K562 (cell line): ENCODE measurements at regions not wholly inside any gene's neighbourhood (a gene's known extent, or its start where the extent isn't known, plus 50 kb on each side); places are given as distances from the start of the nearest gene placed in this dataset.
"Not testable (repeated sequence)": the region's sequence is repeated elsewhere in the genome, so short reads cannot be mapped to it uniquely, and the experiment has no call there.

Source experiments
- ATAC-seq: fragments of 200-7000 bp; cut with Tn5 transposase; 3 replicates; pipeline ENCODE4 v1.9.1; 2020; ENCODE audit warnings: moderate library complexity
- BruUV-seq: library from RNA; stranded (reverse); fragments of 400-500 nt; replicated peaks from 2 replicates; lab custom pipeline; 2021; lab: Mats Ljungman, UMichigan
- CTCF ChIA-PET: fragments of 300-600 bp; formaldehyde crosslinking; extraction: SDS; loops from one replicate; lab custom pipeline; 2021; ENCODE audit warnings: low intra/inter-chr PET ratio; lab: Yijun Ruan, JAX
- POLR2A ChIA-PET: fragments of 300-600, 350-650 bp; sonication (Branson Sonifier 250); formaldehyde crosslinking; extraction: SDS; loops from one replicate; lab custom pipeline; 2021; ENCODE audit warnings: antibody characterized with exemption, inconsistent platforms; lab: Yijun Ruan, JAX
- DNase-seq, 4 experiments: peaks; one replicate each; pipeline versions ENCODE4 v3.0.0 to v3.0.0-alpha.2; 2011 to 2018; ENCODE audit warnings: low spot score in 3 of 4, mixed read lengths in 3 of 4; ENCODE audit errors: extremely low read depth in 1 of 4
- FAIRE-seq: peaks from 2 replicates; lab custom pipeline; 2011; peaks lifted over from hg19 to GRCh38; lab: Jason Lieb, UNC
- H2AFZ ChIP-seq: 2 replicates; pipeline ENCODE4 v1.6.0; 2011; ENCODE audit warnings: low read depth, low read length, control low read depth, inconsistent platforms
- H3K27ac ChIP-seq: fragments of 200-600 bp; 3 replicates; pipeline ENCODE4 v1.8.0; 2011; ENCODE audit warnings: low read depth, mild to moderate bottlenecking, control low read depth, inconsistent platforms, low read length, moderate library complexity, mixed read lengths; ENCODE audit errors: extremely low read depth
- H3K27me3 ChIP-seq, 2 experiments: fragments of 300-600 bp in 1 of 2; 2 replicates in 1 of 2; 3 replicates in 1 of 2; pipeline versions ENCODE4 v1.6.0 to v1.8.0; 2011; ENCODE audit warnings: inconsistent platforms in 2 of 2, low read length in 2 of 2, mild to moderate bottlenecking in 1 of 2, mixed read lengths in 1 of 2, moderate library complexity in 1 of 2; ENCODE audit not compliant: control insufficient read depth in 2 of 2, insufficient read depth in 2 of 2
- H3K36me3 ChIP-seq: fragments of 300-600 bp; 3 replicates; pipeline ENCODE4 v1.8.0; 2011; ENCODE audit warnings: mild to moderate bottlenecking, low read length, inconsistent platforms; ENCODE audit not compliant: control insufficient read depth, insufficient read depth
- H3K4me1 ChIP-seq, 2 experiments: fragments of 200-600 bp in 1 of 2; replicated peaks in 1 of 2; 2 replicates in 1 of 2; 3 replicates in 1 of 2; pipeline versions ENCODE4 v1.5.1 to v1.8.0; 2011; ENCODE audit warnings: inconsistent platforms in 2 of 2, low read length in 2 of 2, mild to moderate bottlenecking in 1 of 2, mixed read lengths in 1 of 2, moderate library complexity in 1 of 2; ENCODE audit not compliant: control insufficient read depth in 2 of 2, insufficient read depth in 2 of 2
- H3K4me2 ChIP-seq: 2 replicates; pipeline ENCODE4 v1.6.1; 2011; ENCODE audit warnings: low read length, control low read depth, inconsistent platforms, mixed read lengths; ENCODE audit not compliant: insufficient read depth
- H3K4me3 ChIP-seq: fragments of 200-600 bp; sonication (generic), shearing (Covaris generic); 2 replicates; pipeline ENCODE4 v1.5.1; 2016; ENCODE audit warnings: control low read depth, inconsistent platforms
- H3K79me2 ChIP-seq: fragments of 200-600 bp; 3 replicates; pipeline ENCODE4 v1.8.0; 2011; ENCODE audit warnings: low read length, inconsistent platforms; ENCODE audit not compliant: control insufficient read depth, insufficient read depth
- H3K9ac ChIP-seq, 2 experiments: 2 replicates each; pipeline versions ENCODE4 v1.6.0 to v1.6.1; 2011; ENCODE audit warnings: low read depth in 2 of 2, low read length in 2 of 2, control low read depth in 1 of 2, inconsistent platforms in 1 of 2, mild to moderate bottlenecking in 1 of 2, mixed read lengths in 1 of 2; ENCODE audit not compliant: insufficient read depth in 1 of 2
- H3K9me1 ChIP-seq: one replicate; pipeline ENCODE4 v1.6.0; 2011; ENCODE audit warnings: inconsistent platforms, mild to moderate bottlenecking, low read length, moderate library complexity; ENCODE audit not compliant: control insufficient read depth, insufficient read depth
- H3K9me3 ChIP-seq: replicated peaks from 2 replicates; pipeline ENCODE4 v1.5.1; 2011; ENCODE audit warnings: low read depth, low read length, inconsistent platforms; ENCODE audit not compliant: control insufficient read depth, insufficient read depth
- H4K20me1 ChIP-seq: replicated peaks from 2 replicates; pipeline ENCODE4 v1.6.1; 2011; ENCODE audit warnings: low read length, inconsistent platforms, mixed read lengths; ENCODE audit not compliant: control insufficient read depth, insufficient read depth
- ARID3A ChIP-seq: IDR thresholded peaks from 2 replicates; pipeline ENCODE4 v1.6.1; 2012; ENCODE audit warnings: low read depth, low read length, improper control_type of control experiment, borderline replicate concordance
- ELK1 ChIP-seq: sonication (generic); formaldehyde crosslinking; IDR thresholded peaks from 2 replicates; pipeline ENCODE4 v1.8.1; 2022; ENCODE audit warnings: missing genetic modification reagents
- NFIC ChIP-seq: fragments of 450-650 bp; IDR thresholded peaks from 2 replicates; pipeline ENCODE4 v1.6.1; 2017; ENCODE audit warnings: mild to moderate bottlenecking, inconsistent platforms
- POLR2A ChIP-seq: fragments of 450-650 bp; conservative IDR thresholded peaks from 2 replicates; pipeline ENCODE4 v1.6.1; 2016
- RERE ChIP-seq: sonication (generic); formaldehyde crosslinking; IDR thresholded peaks from 2 replicates; pipeline ENCODE4 v1.8.0; 2023; ENCODE audit warnings: missing genetic modification reagents, mild to moderate bottlenecking, borderline replicate concordance
- SMAD4 ChIP-seq: fragments of 250-450 bp; sonication (Bioruptor Pico); conservative IDR thresholded peaks from 2 replicates; pipeline ENCODE4 v1.8.0; 2021; ENCODE audit warnings: inconsistent platforms, mild to moderate bottlenecking, moderate library complexity
- TEAD1 ChIP-seq, 2 experiments: fragments of 450-650 bp in 1 of 2; sonication (generic) in 1 of 2; formaldehyde crosslinking; IDR thresholded peaks; 2 replicates each; pipeline versions ENCODE4 v1.4.0 to v1.8.0; 2020 to 2022; ENCODE audit warnings: mild to moderate bottlenecking in 2 of 2, missing genetic modification reagents in 1 of 2
- ZNF146 ChIP-seq: IDR thresholded peaks from one replicate; pipeline ENCODE4 v1.6.1; 2018; ENCODE audit warnings: missing compliant biosample characterization; ENCODE audit not compliant: unreplicated experiment
- WGBS: fragments of 100-300 bp; shearing (Covaris generic); methylation state at CpG from one replicate; pipeline ENCODE4 v1.1.6; 2016; ENCODE audit warnings: low coverage, mixed read lengths; ENCODE audit not compliant: insufficient coverage; ENCODE audit errors: missing lambda C conversion rate; 5-methylcytosine and 5-hydroxymethylcytosine counted together
- in situ Hi-C: fragments of 300-500 bp; cut with MboI; formaldehyde crosslinking; loops from 4 replicates; pipeline ENCODE4 v1.15.0; 2018; ENCODE audit warnings: inconsistent platforms, mixed read lengths
- intact Hi-C: fragments of 100-400 bp; cut with micrococcal nuclease; formaldehyde crosslinking; loops from 2 replicates; pipeline ENCODE4 v1.14.2; 2022

- POLR2A ChIA-PET, H2AFZ ChIP-seq, H3K4me1 ChIP-seq, H3K27me3 ChIP-seq, H3K9me1 ChIP-seq, H3K4me2 ChIP-seq, intact Hi-C loops, H4K20me1 ChIP-seq, H3K36me3 ChIP-seq, BruUV-seq, DNase-seq, H3K79me2 ChIP-seq, in situ Hi-C loops, H3K9ac ChIP-seq, CTCF ChIA-PET: not testable (repeated sequence)
- WGBS, result 17% methylated on average over 2 of the region's 4 CpGs
- TF ChIP-seq NFIC (peak; percentile 66), ZNF146 (CRISPR knock-in tag) (peak; percentile 59)
- TF ChIP-seq, all 486 proteins: peak for 2; not testable (repeated sequence) for 484
- FAIRE-seq, H3K4me3 ChIP-seq, ATAC-seq, H3K9me3 ChIP-seq, H3K27ac ChIP-seq: not testable (repeated sequence)
Observed at GRCh38 chr9:101916948-101917347, 178.5 kb upstream of the GRIN3A start.

GRCh38 chr9:101915482-101915881, 177.0 kb upstream of the GRIN3A start:
- ATAC-seq, result no peak
- H3K79me2 ChIP-seq, result no peaks in the 10 kb centered on the region
- no peak overlapping the region for H3K27ac ChIP-seq
- H3K4me2 ChIP-seq, result no peak overlapping the region
- ChIA-PET CTCF (no interaction called here), POLR2A (no interaction called here)
- no peak for FAIRE-seq
- WGBS, result 0% methylated on average over 1 of the region's 1 CpG
- BruUV-seq, result no TSS peak
- no peak overlapping the region for H3K4me3 ChIP-seq
- no peaks in the 10 kb centered on the region for H4K20me1 ChIP-seq
- no peak overlapping the region for H3K9ac ChIP-seq
- H3K27me3 ChIP-seq, result no peaks in the 10 kb centered on the region
- in situ Hi-C loops, result no loop called here
- H2AFZ ChIP-seq, result no peak overlapping the region
- no peaks in the 10 kb centered on the region for H3K9me3 ChIP-seq
- DNase-seq, result no peak
- no peaks in the 10 kb centered on the region for H3K9me1 ChIP-seq
- intact Hi-C loops, result no loop called here
- H3K36me3 ChIP-seq, result no peaks in the 10 kb centered on the region
- peaks cover 0 to 3% of the 10 kb centered on the region in 2 experiments; a peak in 1 of 5 replicates for H3K4me1 ChIP-seq
- no peak for TF ChIP-seq POLR2A
- no peak for TF ChIP-seq TEAD1 (CRISPR knock-in tag; IDR thresholded peaks at IDR 0.05)
- TF ChIP-seq RERE, result no peak
- TF ChIP-seq SMAD4, result no peak
- TF ChIP-seq ELK1 (CRISPR knock-in tag), result no peak
- TF ChIP-seq ARID3A, result no peak
